SKM-1 treated with dmso at 0.1 percent for 144 hours (cell line): ENCODE measurements at regions not wholly inside any gene's neighbourhood (a gene's known extent, or its start where the extent isn't known, plus 50 kb on each side); places are given as distances from the start of the nearest gene placed in this dataset.

ENCODE experiments used
- DNase-seq: peaks from one replicate; lab custom pipeline; 2025; ENCODE audit not compliant: unreplicated experiment; lab: John Stamatoyannopoulos, UW

GRCh38 chr20:19923762-19924161 lies 93.4 kb upstream of the NAA20 start:
- DNase-seq: no peak

DNA sequence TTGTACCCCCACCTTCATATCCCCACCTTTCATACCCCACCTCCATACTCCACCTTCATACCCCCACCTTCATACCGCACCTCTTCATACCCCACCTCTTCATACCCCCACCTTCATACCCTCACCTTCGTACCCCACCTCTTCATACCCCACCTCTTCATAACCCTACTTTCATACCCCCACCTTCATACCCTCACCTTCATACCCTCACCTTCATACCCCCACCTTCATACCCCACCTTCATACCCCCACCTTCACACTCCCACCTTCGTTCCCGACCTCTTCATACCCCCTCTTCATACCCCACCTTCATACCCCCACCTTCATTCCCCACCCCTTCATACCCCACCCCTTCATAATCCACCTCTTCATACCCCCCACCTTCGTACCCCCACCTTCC lies 92.9 kb upstream of the NAA20 start:
- DNase-seq: no peak

DNA sequence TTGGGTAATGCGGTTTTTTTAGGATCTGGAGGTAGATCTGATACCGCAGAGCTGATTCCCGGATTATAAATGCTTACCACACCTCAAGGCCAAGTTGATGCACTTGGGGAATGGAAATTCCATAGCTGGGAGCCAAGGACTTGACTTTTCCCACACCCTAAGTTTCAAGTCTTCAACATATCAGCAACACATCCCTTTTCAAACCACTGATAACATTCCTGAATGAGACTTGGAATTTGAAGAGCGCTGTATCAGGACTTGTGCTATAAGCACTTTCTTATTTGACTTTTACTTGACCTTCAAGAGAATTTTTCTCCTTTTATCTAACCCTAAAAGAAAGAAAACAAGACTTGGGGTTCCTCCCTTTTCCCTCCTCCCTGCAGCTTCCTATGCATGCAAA lies 90.6 kb upstream of the NAA20 start:
- DNase-seq: no peak

DNA sequence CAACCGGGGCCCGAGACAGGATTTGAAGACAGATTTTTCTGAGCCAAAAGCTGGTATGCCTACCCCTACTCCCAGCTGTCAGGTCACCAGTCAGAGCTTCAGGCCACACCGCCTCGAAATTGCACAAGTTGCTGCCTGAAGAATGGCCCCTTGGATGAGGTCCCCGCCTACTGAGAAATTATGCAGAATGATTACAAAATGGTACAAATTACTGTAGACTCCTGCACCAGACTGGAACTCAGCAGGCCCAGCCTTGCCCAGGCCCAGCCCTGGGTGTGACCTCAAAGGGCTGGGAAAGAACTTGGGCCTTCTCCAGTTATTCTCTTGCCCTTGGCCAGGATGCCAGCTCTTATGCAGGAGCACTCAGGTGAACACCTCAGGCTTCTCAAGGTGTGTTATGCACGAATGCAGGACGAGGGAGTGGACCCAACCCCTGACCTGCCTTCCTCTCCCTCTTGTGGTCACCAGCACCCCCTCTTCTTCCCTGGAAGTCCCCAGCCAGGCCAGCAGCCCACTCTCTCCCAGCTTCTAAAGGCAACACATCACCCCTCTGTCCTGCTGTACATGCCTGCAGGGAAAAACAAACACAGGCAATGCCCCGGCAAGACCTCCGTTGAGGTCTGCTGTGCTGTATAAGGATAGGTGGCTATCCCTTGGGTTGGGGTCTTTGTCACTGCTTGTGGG lies 88.7 kb upstream of the NAA20 start:
- no peak for DNase-seq

GRCh38 chr20:19929012-19929360 lies 88.2 kb upstream of the NAA20 start:
- DNase-seq: no peak

- DNase-seq: no peak
Measured at GRCh38 chr20:19929481-19930145, 87.5 kb upstream of the NAA20 start.

GRCh38 chr20:19930426-19930825 lies 86.7 kb upstream of the NAA20 start:
- no peak for DNase-seq

DNA sequence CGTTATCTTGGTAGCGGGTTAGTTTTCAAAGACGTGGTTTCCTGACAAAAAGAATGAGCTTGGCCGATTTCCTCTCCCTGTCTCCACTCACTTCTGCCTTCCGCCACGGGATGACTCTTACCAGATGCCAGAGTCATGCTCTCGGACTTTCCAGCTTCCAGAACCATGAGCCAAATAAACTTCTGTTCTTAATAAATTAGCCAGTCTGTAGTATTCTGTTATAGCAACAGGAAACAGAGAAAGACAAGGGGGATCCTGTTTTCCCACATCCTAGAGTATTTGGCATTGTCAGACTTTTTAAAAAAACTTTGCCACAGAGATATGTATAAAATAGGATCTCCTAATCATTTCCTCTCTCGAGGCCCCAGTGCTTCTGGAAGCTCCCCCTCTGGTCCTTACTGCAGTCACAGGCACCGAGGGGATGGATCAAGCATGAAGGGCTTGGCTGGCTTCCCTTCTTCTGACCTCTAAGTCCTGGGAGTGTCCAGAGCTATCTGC lies 84.9 kb upstream of the NAA20 start:
- DNase-seq: no peak

GRCh38 chr20:19934792-19935491 lies 82.2 kb upstream of the NAA20 start:
- peak; percentile 71 for DNase-seq

DNA sequence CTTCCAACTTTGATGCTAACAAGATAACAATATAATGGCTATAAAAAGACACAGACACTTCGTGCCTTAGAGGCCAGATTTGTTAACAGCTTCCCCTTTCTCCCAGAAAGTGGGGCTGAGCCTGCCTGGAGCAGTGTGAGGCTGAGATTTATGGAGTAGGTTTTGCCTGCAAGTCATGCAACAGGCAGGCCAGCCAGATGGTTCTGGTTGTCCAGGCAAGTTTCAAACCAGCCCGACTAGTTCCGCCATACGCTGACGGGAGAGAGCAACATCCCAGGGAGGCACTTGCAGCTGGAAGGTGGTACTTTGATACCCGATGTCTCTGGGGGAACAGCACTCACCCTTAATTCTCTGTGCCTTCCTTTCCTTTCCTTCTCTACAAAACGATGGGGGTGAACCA lies 81.3 kb upstream of the NAA20 start:
- DNase-seq: no peak

DNA sequence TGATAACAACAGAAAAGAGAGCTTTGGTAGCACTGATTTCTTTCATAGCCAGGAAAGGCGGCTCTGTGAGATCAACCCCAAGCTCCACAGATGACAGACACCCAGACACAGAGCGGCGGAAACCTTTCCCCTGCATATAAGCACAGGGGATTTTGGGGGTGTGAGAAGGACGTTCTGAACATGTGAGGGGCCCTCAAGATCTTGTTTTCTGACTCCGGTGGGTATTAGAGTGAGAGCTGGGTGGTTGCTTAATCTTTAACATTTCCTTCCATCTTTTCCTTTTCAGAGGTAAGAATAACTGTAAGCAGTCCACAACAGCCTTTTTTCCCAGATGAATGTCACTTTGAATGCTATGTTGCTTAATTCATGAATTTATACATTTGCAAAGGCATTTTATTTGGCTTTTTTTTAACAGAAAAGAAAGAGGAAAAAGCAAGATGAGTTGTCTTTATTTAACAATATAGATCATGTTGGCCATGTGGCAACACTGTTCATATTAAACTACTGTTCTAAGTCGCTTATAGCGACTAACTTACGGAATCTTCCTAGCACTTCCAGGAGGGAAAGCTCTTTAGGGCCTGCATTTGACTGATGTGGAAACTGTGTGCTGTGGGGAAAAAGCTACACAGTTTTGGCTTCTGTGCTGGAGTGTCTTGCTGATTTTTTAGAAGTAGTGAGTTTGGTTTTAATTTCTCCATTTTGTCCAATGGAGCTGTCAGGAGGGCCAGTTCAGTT lies 80.5 kb upstream of the NAA20 start:
- DNase-seq: no peak

- no peak for DNase-seq
Measured at GRCh38 chr20:19937218-19937617, 79.9 kb upstream of the NAA20 start.

GRCh38 chr20:19937651-19938420 lies 79.3 kb upstream of the NAA20 start:
- DNase-seq: no peak

- DNase-seq: no peak
Measured at GRCh38 chr20:19938421-19939090, 78.6 kb upstream of the NAA20 start.

DNA sequence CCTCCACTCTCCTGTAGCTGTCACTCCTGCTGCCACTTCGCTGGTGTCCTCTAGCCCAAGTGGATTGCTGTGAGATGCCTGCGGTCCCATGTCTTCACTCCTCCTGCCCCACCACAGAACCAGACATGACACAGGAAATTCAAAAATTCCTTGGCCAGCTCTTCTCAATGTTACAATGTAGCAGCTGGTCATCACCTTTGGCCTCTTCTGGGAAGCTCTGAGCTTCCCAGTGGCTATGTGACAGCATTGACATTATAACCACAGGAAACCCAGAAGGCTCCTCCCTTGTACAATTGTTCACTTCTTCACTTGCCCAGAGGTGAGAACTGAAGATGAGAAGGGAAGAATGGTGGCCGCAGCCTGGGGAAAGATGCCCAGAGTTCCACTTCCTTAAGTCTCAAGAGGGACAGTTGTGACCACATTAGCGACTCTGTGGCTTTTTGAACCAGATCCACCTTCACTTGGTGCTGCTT lies 76.1 kb upstream of the NAA20 start:
- DNase-seq: peak; percentile 36

- DNase-seq: no peak
Measured at GRCh38 chr20:19942611-19943010, 74.6 kb upstream of the NAA20 start.

GRCh38 chr20:19943061-19943521 lies 74.1 kb upstream of the NAA20 start:
- DNase-seq: peak; percentile 90

- no peak for DNase-seq
Measured at GRCh38 chr20:19944772-19945459, 72.2 kb upstream of the NAA20 start.
